H1 (cell line): ENCODE measurements at regions not wholly inside any gene's neighbourhood (a gene's known extent, or its start where the extent isn't known, plus 50 kb on each side); places are given as distances from the start of the nearest gene placed in this dataset.
"Not testable (repeated sequence)": the region's sequence is repeated elsewhere in the genome, so short reads cannot be mapped to it uniquely, and the experiment has no call there.

Source experiments
- CTCF ChIA-PET: fragments of 300-600 bp; sonication (Branson Sonifier 250); formaldehyde crosslinking; loops from one replicate; lab custom pipeline; 2021; ENCODE audit not compliant: partially characterized antibody; lab: Charles Lee
- POLR2A ChIA-PET: fragments of 300-600 bp; sonication (Branson Sonifier 250); formaldehyde crosslinking; loops from one replicate; lab custom pipeline; 2021; ENCODE audit warnings: inconsistent platforms; ENCODE audit not compliant: partially characterized antibody; lab: Charles Lee
- DNase-seq, 2 experiments: peaks; one replicate each; pipeline versions ENCODE4 v3.0.0 to v3.0.0-alpha.2; 2010 to 2022; ENCODE audit warnings: low spot score in 2 of 2, low read depth in 1 of 2, mixed read lengths in 1 of 2
- FAIRE-seq: peaks from 2 replicates; lab custom pipeline; 2011; peaks lifted over from hg19 to GRCh38; lab: Jason Lieb, UNC
- H2AFZ ChIP-seq: 2 replicates; pipeline ENCODE4 v1.8.1; 2012; ENCODE audit warnings: low read length, inconsistent platforms
- H2AK5ac ChIP-seq: 2 replicates; pipeline ENCODE4 v1.6.1; 2013; ENCODE audit warnings: low read depth, low read length
- H2BK120ac ChIP-seq: replicated peaks from 2 replicates; pipeline ENCODE3; 2013; ENCODE audit warnings: low read depth, low read length, inconsistent platforms
- H2BK12ac ChIP-seq: 2 replicates; pipeline ENCODE4 v1.6.1; 2013; ENCODE audit warnings: low read depth, low read length
- H2BK15ac ChIP-seq: 2 replicates; pipeline ENCODE4 v1.6.1; 2013; ENCODE audit warnings: low read length
- H2BK20ac ChIP-seq: 2 replicates; pipeline ENCODE4 v1.6.1; 2013; ENCODE audit warnings: low read length
- H2BK5ac ChIP-seq: 2 replicates; pipeline ENCODE4 v1.6.1; 2013; ENCODE audit warnings: low read depth, low read length
- H3K14ac ChIP-seq: 2 replicates; pipeline ENCODE4 v1.6.1; 2013; ENCODE audit warnings: inconsistent platforms; ENCODE audit not compliant: insufficient read length
- H3K18ac ChIP-seq: 2 replicates; pipeline ENCODE4 v1.6.1; 2013; ENCODE audit warnings: low read length; ENCODE audit errors: extremely low read depth
- H3K23ac ChIP-seq: 2 replicates; pipeline ENCODE4 v1.6.1; 2013; ENCODE audit warnings: inconsistent platforms; ENCODE audit not compliant: insufficient read length
- H3K23me2 ChIP-seq: 2 replicates; pipeline ENCODE4 v1.6.1; 2013; ENCODE audit warnings: low read depth, low read length
- H3K27ac ChIP-seq: 2 replicates; pipeline ENCODE4 v1.6.1; 2011; ENCODE audit warnings: low read depth, low read length, inconsistent platforms
- H3K27me3 ChIP-seq, 4 experiments: replicated peaks in 1 of 4; 1 replicate in 1 of 4; 2 replicates in 3 of 4; pipeline versions ENCODE4 v1.6.1 to v1.8.1; 2011 to 2013; ENCODE audit warnings: low read length in 3 of 4, mild to moderate bottlenecking in 3 of 4, inconsistent platforms in 2 of 4, mixed read lengths in 2 of 4, moderate library complexity in 1 of 4; ENCODE audit not compliant: control insufficient read depth in 3 of 4, insufficient read depth in 3 of 4; ENCODE audit errors: extremely low read depth in 1 of 4
- H3K36me3 ChIP-seq, 4 experiments: 2 replicates each; pipeline versions ENCODE4 v1.6.1 to v1.8.1; 2011 to 2013; ENCODE audit warnings: mild to moderate bottlenecking in 4 of 4, low read length in 3 of 4, moderate library complexity in 2 of 4, control low read depth in 1 of 4, inconsistent platforms in 1 of 4; ENCODE audit not compliant: insufficient read depth in 4 of 4, control insufficient read depth in 2 of 4
- H3K4ac ChIP-seq: replicated peaks from 2 replicates; pipeline ENCODE3; 2013; ENCODE audit warnings: low read length, low read depth, mixed read lengths, inconsistent platforms; ENCODE audit not compliant: insufficient read length
- H3K4me1 ChIP-seq, 4 experiments: replicated peaks in 1 of 4; 1 replicate in 1 of 4; 2 replicates in 3 of 4; pipeline versions ENCODE4 v1.6.1 to v1.8.1; 2011 to 2013; ENCODE audit warnings: low read length in 3 of 4, inconsistent platforms in 2 of 4, mixed read lengths in 1 of 4; ENCODE audit not compliant: insufficient read depth in 4 of 4, control insufficient read depth in 3 of 4
- H3K4me2 ChIP-seq, 2 experiments: 2 replicates each; pipeline versions ENCODE4 v1.6.1 to v1.8.1; 2011 to 2013; ENCODE audit warnings: low read depth in 2 of 2, low read length in 2 of 2, control low read depth in 1 of 2, inconsistent platforms in 1 of 2, mild to moderate bottlenecking in 1 of 2; ENCODE audit not compliant: insufficient read depth in 1 of 2
- H3K4me3 ChIP-seq, 4 experiments: fragments of 200-600, 300-600 bp in 1 of 4; sonication (generic), shearing (Covaris generic), sonication (Bioruptor Twin) in 1 of 4; 2 replicates each; pipeline versions ENCODE4 v1.5.1 to v1.8.1; 2011 to 2016; ENCODE audit warnings: low read length in 4 of 4, low read depth in 3 of 4, control low read depth in 2 of 4, inconsistent platforms in 2 of 4, mild to moderate bottlenecking in 2 of 4, mixed read lengths in 1 of 4, moderate library complexity in 1 of 4; ENCODE audit not compliant: insufficient read depth in 2 of 4; ENCODE audit errors: extremely low read depth in 1 of 4
- H3K56ac ChIP-seq: replicated peaks from 2 replicates; pipeline ENCODE3; 2013; ENCODE audit warnings: low read depth, mild to moderate bottlenecking, mixed read lengths, low read length, inconsistent platforms; ENCODE audit not compliant: insufficient read length
- H3K79me1 ChIP-seq: 2 replicates; pipeline ENCODE4 v1.6.1; 2013; ENCODE audit warnings: low read depth, low read length, control low read depth
- H3K79me2 ChIP-seq, 2 experiments: 2 replicates each; pipeline versions ENCODE4 v1.6.1 to v1.8.1; 2012 to 2013; ENCODE audit warnings: low read length in 2 of 2, mild to moderate bottlenecking in 2 of 2, inconsistent platforms in 1 of 2; ENCODE audit not compliant: insufficient read depth in 2 of 2, control insufficient read depth in 1 of 2
- H3K9ac ChIP-seq, 4 experiments: replicated peaks in 1 of 4; 1 replicate in 1 of 4; 2 replicates in 3 of 4; pipeline versions ENCODE4 v1.6.1 to v1.8.1; 2011 to 2013; ENCODE audit warnings: low read depth in 3 of 4, low read length in 3 of 4, control low read depth in 2 of 4, mild to moderate bottlenecking in 2 of 4, moderate library complexity in 2 of 4, inconsistent platforms in 1 of 4; ENCODE audit errors: extremely low read depth in 1 of 4
- H3K9me3 ChIP-seq, 2 experiments: 2 replicates each; pipeline versions ENCODE4 v1.6.1 to v1.8.1; 2012 to 2013; ENCODE audit warnings: mild to moderate bottlenecking in 2 of 2, moderate library complexity in 2 of 2, control low read depth in 1 of 2, inconsistent platforms in 1 of 2, low read depth in 1 of 2, low read length in 1 of 2, mixed read lengths in 1 of 2; ENCODE audit not compliant: insufficient read depth in 2 of 2
- H4K20me1 ChIP-seq, 2 experiments: replicated peaks in 1 of 2; 2 replicates each; pipeline versions ENCODE3 to v1.8.1; 2011 to 2013; ENCODE audit warnings: inconsistent platforms in 2 of 2, low read length in 2 of 2, mild to moderate bottlenecking in 1 of 2; ENCODE audit not compliant: insufficient read depth in 2 of 2, control insufficient read depth in 1 of 2
- H4K5ac ChIP-seq: 2 replicates; pipeline ENCODE4 v1.6.1; 2013; ENCODE audit warnings: low read length, low read depth, mixed read lengths, inconsistent platforms; ENCODE audit not compliant: insufficient read length
- H4K8ac ChIP-seq: 2 replicates; pipeline ENCODE4 v1.8.0; 2013; ENCODE audit warnings: mild to moderate bottlenecking, moderate library complexity, low read length, inconsistent platforms; ENCODE audit not compliant: insufficient read depth; ENCODE audit errors: extremely low read depth
- H4K91ac ChIP-seq: replicated peaks from 2 replicates; pipeline ENCODE3; 2013; ENCODE audit warnings: low read length, mixed read lengths, inconsistent platforms; ENCODE audit not compliant: insufficient read length
- WGBS, 2 experiments: shearing (Covaris generic) in 1 of 2; methylation state at CpG; one replicate each; pipeline versions ENCODE4 v1.1.6 to v1.1.7; 2013 to 2015; ENCODE audit warnings: low lambda C conversion rate in 2 of 2, mixed read lengths in 2 of 2, inconsistent platforms in 1 of 2, low coverage in 1 of 2, missing lambda C conversion rate in 1 of 2; ENCODE audit not compliant: insufficient replicate concordance in 2 of 2, insufficient coverage in 1 of 2, insufficient read length in 1 of 2; ENCODE audit errors: extremely low coverage in 1 of 2, missing lambda C conversion rate in 1 of 2; 5-methylcytosine and 5-hydroxymethylcytosine counted together

DNA sequence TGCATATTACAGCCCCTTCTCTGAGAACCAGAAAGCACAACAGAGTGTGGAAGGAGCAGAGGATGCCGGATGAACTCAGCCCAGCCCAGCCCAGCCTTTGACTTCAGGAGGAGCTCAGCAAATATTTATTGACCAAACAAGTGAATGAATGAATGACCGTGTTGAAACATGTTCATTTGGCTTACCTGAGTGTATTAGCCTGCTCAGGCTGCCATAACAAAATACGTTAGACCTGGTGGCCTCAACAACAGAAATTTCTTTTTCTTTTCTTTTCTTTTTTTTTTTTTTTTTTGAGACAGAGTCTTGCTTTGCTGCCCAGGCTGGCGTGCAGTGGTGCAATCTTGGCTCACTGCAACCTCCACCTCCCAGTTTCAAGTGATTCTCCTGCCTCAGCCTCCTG lies 164.7 kb downstream of the RGS9 start:
- H2BK5ac ChIP-seq, H3K4me2 ChIP-seq, H3K56ac ChIP-seq, H3K14ac ChIP-seq, H3K4ac ChIP-seq, POLR2A ChIA-PET, H3K27me3 ChIP-seq, H2AFZ ChIP-seq, H3K23me2 ChIP-seq, H3K36me3 ChIP-seq, H2BK15ac ChIP-seq, H3K23ac ChIP-seq, H4K91ac ChIP-seq, H2BK12ac ChIP-seq, H3K79me2 ChIP-seq, FAIRE-seq, H3K18ac ChIP-seq, H4K5ac ChIP-seq, H3K79me1 ChIP-seq, DNase-seq, H2BK120ac ChIP-seq, H3K4me3 ChIP-seq, H2AK5ac ChIP-seq, H2BK20ac ChIP-seq, H3K9ac ChIP-seq, H3K27ac ChIP-seq, H4K20me1 ChIP-seq, H3K9me3 ChIP-seq, H4K8ac ChIP-seq, H3K4me1 ChIP-seq: not testable (repeated sequence)
- CTCF ChIA-PET: interaction anchor here (0.6 kb wide), 1 partner anchor 1008 kb away, joined by 3 read pairs; no protein-coding TSS in a partner anchor
- WGBS, 2 experiments: 74% methylated on average over 3 of the region's 4 CpGs; no CpG with 5 or more reads in 1 of the 2 experiments
